Fibroblast of skin of right quadriceps (primary cell): ENCODE measurements at regions not wholly inside any gene's neighbourhood (a gene's known extent, or its start where the extent isn't known, plus 50 kb on each side); places are given as distances from the start of the nearest gene placed in this dataset.

Experiments
- DNase-seq: peaks from one replicate; pipeline ENCODE4 v3.0.0-alpha.2; 2013

- peak; percentile 96 for DNase-seq
Observed at GRCh38 chr16:64892835-64893785, 228.8 kb downstream of the CDH11 start.

- no peak for DNase-seq
Observed at GRCh38 chr16:64889446-64889845, 232.4 kb downstream of the CDH11 start.

- no peak for DNase-seq
Observed at GRCh38 chr16:64887651-64888050, 234.2 kb downstream of the CDH11 start.

GRCh38 chr16:64882078-64882784 is 239.6 kb downstream of the CDH11 start:
- no peak for DNase-seq

- DNase-seq, result no peak
Observed at GRCh38 chr16:64880994-64881393, 240.9 kb downstream of the CDH11 start.

- no peak for DNase-seq
Observed at GRCh38 chr16:64880006-64880405, 241.9 kb downstream of the CDH11 start.

GRCh38 chr16:64878940-64879339 is 242.9 kb downstream of the CDH11 start:
- DNase-seq, result no peak

GRCh38 chr16:64872101-64872500 is 249.8 kb downstream of the CDH11 start:
- peak; percentile 19 for DNase-seq

GRCh38 chr16:64870859-64871258 is 251.0 kb downstream of the CDH11 start:
- DNase-seq, result peak; percentile 35

GRCh38 chr16:64869781-64870180 is 252.1 kb downstream of the CDH11 start:
- DNase-seq, result no peak

GRCh38 chr16:64866021-64866420 is 255.8 kb downstream of the CDH11 start:
- DNase-seq, result peak; percentile 64

- peak; percentile 53 for DNase-seq
Observed at GRCh38 chr16:64865069-64865696, 256.7 kb downstream of the CDH11 start.

- peak; percentile 99 for DNase-seq
Observed at GRCh38 chr16:64864232-64864809, 257.5 kb downstream of the CDH11 start.

GRCh38 chr16:64858076-64858475 is 263.8 kb downstream of the CDH11 start:
- peak; percentile 70 for DNase-seq

- no peak for DNase-seq
Observed at GRCh38 chr16:64857411-64857810, 264.5 kb downstream of the CDH11 start.

- no peak for DNase-seq
Observed at GRCh38 chr16:64853551-64853950, 268.3 kb downstream of the CDH11 start.

GRCh38 chr16:64846966-64847365 is 274.9 kb downstream of the CDH11 start:
- DNase-seq, result no peak

- no peak for DNase-seq
Observed at GRCh38 chr16:64845071-64845470, 276.8 kb downstream of the CDH11 start.

GRCh38 chr16:64841482-64841881 is 280.4 kb downstream of the CDH11 start:
- DNase-seq, result no peak

GRCh38 chr16:64841071-64841470 is 280.8 kb downstream of the CDH11 start:
- peak; percentile 28 for DNase-seq

GRCh38 chr16:64830653-64831052 is 291.2 kb downstream of the CDH11 start:
- DNase-seq, result peak; percentile 44

- no peak for DNase-seq
Observed at GRCh38 chr16:64829678-64830077, 292.2 kb downstream of the CDH11 start.

GRCh38 chr16:64826374-64826773 is 295.5 kb downstream of the CDH11 start:
- peak; percentile 8 for DNase-seq
